Subcutaneous abdominal adipose tissue (tissue), 5 donors: ENCODE measurements at regions not wholly inside any gene's neighbourhood (a gene's known extent, or its start where the extent isn't known, plus 50 kb on each side); places are given as distances from the start of the nearest gene placed in this dataset.
A peak's percentile ranks its signal among the peaks of the same experiment; 100 is the strongest.

Experiments
- H3K27ac ChIP-seq: one replicate; pipeline ENCODE4 v1.7.0; 2013; ENCODE audit warnings: low read depth, mild to moderate bottlenecking, inconsistent platforms, low read length, moderate library complexity
- H3K27me3 ChIP-seq, 5 donors: one replicate each; pipeline ENCODE4 v1.7.0; 2013; ENCODE audit warnings: low read length in 5 of 5, inconsistent platforms in 1 of 5; ENCODE audit not compliant: control insufficient read depth in 5 of 5, insufficient read depth in 4 of 5
- H3K36me3 ChIP-seq, 5 donors: one replicate each; pipeline ENCODE4 v1.7.0; 2013; ENCODE audit warnings: low read length in 5 of 5; ENCODE audit not compliant: control insufficient read depth in 5 of 5, insufficient read depth in 5 of 5
- H3K4me1 ChIP-seq, 5 donors: one replicate each; pipeline ENCODE4 v1.7.0; 2013; ENCODE audit warnings: low read length in 5 of 5, mild to moderate bottlenecking in 3 of 5, moderate library complexity in 1 of 5; ENCODE audit not compliant: control insufficient read depth in 5 of 5, insufficient read depth in 5 of 5
- H3K4me3 ChIP-seq, 5 donors: one replicate each; pipeline ENCODE4 v1.7.0; 2013; ENCODE audit warnings: low read length in 5 of 5, low read depth in 1 of 5
- H3K9ac ChIP-seq, 5 donors: one replicate each; pipeline ENCODE4 v1.7.0; 2013; ENCODE audit warnings: low read length in 5 of 5, mild to moderate bottlenecking in 4 of 5, moderate library complexity in 3 of 5
- H3K9me3 ChIP-seq, 5 donors: one replicate each; pipeline ENCODE4 v1.7.0; 2013; ENCODE audit warnings: low read length in 5 of 5; ENCODE audit not compliant: control insufficient read depth in 5 of 5
- donor health status: healthy.
- donor health status: healthy.
- donor health status: healthy.
- donor health status: healthy.
- donor health status: healthy.

DNA sequence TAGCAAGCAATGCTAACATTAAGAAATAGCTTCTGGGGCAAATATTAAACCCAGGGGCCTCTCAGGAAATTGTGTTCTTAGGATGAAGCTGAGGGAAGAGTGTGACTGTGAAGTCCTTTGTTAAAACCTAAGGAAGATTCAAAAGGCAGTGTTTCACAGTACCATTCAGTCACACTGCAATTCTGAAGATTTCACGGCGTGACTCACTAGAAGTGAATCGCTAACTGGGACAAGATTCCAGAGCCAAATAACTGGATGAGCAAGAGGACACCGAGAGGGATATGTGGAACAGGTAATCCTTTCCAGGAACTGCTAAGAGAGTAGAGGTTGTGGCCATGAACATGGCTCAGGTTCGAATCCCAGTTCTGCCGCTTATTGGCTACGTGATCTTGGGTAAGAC, 61.8 kb upstream of the SMAD3 start:
- no peak overlapping the region for H3K27ac ChIP-seq
- no peak overlapping the region for H3K4me3 ChIP-seq
- H3K27me3 ChIP-seq, result no peaks in the 10 kb centered on the region
- peaks cover 0 to 2% (median 0%) of the 10 kb centered on the region in 5 donors for H3K9me3 ChIP-seq
- no peak overlapping the region for H3K9ac ChIP-seq
- peaks cover 0 to 5% (median 0%) of the 10 kb centered on the region in 5 donors for H3K4me1 ChIP-seq
- no peaks in the 10 kb centered on the region for H3K36me3 ChIP-seq

DNA sequence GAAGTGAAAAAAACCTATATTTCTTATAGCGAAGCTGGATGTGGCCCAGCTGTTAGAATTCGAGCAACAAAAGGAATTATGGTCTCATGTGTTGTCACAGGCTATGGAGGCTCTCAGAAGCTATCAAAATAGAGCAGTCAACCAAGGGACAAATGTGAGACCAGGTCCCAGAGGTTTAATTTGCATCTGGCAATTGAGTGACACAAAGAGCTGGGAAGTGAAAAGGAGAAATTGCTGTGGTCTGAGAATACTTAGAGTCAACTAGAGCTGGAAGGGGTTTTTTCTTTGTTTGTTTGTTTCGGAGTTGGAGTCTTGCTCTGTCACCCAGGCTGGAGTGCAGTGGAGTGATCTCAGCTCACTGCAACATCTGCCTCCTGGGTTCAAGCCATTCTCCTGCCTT, 61.3 kb upstream of the SMAD3 start:
- Histone ChIP-seq H3K4me1 (peaks cover 0 to 5% (median 0%) of the 10 kb centered on the region in 5 donors), H3K4me3 (no peak overlapping the region), H3K9ac (no peak overlapping the region), H3K27me3 (no peaks in the 10 kb centered on the region), H3K36me3 (no peaks in the 10 kb centered on the region), H3K9me3 (no peaks in the 10 kb centered on the region), H3K27ac (no peak overlapping the region)

DNA sequence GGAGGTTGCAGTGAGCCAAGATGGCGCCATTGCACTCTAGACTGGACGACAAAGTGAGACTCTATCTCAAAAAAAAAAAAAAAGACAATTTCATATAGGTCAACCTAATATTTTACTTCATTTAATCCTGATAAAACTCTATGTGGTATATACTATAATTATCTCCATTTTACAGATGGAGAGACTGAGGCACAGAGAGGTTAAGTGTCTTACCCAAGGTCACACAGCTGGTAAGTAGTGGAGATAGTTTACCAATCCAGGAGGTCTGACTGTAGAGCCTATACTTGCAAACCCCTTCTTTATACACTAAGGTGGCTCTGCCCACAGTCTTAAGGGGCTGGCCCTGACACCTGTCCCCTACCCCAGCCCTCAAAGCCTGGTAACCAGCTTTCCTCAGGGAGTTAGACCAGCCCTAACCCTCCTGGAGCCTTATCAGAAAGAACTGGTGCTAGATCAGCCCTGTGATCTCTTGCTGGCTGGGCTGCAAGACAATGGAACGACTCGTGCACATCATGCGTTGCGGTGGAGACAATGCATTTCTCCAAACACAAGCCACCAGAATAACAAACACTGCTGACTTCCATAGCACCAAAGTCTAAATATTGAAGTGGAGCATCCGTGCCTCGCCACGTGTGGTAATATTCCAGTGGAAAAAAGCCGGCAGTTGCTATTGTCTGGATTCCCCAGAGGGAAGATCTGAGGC, 60.0 kb upstream of the SMAD3 start:
- Histone ChIP-seq H3K9me3 (no peaks in the 10 kb centered on the region), H3K9ac (no peak overlapping the region), H3K27ac (no peak overlapping the region), H3K4me3 (no peak overlapping the region), H3K4me1 (peaks cover 0 to 5% (median 0%) of the 10 kb centered on the region in 5 donors), H3K27me3 (no peaks in the 10 kb centered on the region), H3K36me3 (no peaks in the 10 kb centered on the region)

DNA sequence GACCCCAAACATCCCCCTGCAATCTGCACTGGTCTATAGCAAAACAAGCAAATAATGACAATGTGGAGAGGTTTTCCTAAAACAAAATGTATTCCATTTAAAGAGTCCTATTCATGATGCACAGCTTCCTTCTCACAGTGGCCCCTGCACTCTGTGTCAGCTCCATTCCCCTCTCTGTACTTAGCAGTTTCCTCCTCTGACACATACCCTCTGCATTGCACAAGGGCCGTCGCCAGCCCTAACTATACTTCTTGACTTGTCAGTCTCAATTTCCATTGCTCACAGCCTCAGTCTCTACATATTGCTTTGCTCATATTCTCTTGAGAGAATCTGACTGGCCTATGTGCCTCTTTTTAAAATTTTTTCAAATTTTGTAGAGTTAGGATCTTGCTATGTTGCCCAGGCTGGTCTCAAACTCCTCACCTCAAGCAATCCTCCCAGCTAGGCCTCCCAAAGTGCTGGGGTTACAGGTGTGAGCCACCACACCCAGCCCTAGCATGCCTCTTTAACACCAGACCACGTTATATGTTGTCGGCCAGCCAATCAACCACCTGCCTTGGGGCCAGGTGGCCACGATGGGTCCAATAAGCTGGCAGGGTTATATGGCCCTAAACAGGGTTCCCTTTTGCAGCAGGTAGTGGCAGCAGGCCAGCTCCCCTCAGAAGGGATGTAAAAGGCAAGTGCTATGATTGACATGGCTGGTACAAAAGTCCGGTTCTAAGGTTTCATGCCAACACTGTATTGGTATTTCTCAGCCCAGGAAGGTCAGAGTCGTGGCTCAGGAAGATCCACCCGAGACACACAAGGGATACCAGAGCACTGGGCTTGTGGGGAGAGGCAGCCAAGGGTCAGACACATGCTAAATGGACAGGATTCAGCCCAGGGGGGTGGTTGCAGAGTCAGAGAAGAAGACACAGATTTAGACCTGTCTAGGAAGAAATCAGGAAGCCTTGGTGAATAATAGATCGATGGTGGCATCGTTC, 59.0 kb upstream of the SMAD3 start:
- Histone ChIP-seq H3K9ac (no peak overlapping the region), H3K36me3 (no peaks in the 10 kb centered on the region), H3K27ac (no peak overlapping the region), H3K9me3 (no peaks in the 10 kb centered on the region), H3K27me3 (no peaks in the 10 kb centered on the region), H3K4me1 (peaks cover 0 to 5% (median 0%) of the 10 kb centered on the region in 5 donors), H3K4me3 (no peak overlapping the region)

DNA sequence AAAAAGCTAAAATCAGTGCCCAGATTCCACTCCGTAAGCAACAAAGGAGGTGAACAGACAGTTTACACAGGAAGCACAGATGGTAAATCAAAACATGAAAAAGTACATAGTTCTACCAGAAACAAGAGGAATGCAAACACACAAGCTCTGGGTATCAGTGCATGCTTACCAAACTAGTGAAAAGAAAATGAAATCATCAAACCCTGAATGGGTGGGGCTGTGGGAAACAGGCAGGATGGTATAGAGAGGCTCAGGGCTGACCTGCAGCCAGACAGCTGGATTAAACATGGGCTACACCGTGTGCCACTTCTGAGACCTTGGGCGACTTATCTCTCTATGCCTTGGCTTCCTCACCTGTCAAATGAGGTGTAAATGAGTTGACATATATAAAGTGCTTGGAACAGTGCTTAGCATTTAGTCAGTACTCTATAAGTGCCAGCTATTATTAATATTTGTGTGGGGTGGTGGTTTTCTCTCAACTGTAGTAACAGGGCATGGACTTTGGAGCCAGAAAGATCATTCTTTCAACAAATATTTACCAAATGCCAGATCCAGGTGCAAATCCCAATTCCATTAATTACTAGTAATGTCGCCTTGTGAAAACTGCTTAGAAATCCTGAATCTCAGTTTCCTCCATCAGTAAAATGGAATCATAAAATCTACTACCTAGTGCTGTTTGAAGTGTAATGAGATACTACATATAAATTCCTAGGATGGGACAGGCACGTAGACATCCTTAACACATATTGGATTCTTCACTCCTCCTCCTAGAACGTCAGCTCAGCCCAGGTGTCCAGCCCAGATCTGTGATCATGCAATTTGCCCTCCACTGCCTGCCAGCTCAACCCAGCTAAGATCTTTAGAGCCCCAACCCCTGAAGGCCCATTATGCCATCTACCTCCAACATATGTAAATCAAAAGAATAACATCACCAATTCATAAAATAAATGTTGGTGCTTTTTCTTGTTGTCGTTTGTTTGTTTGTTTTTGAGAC, 55.5 kb upstream of the SMAD3 start:
- Histone ChIP-seq H3K9ac (no peak overlapping the region), H3K27me3 (no peaks in the 10 kb centered on the region), H3K4me3 (no peak overlapping the region), H3K4me1 (peaks cover 0 to 23% (median 5%) of the 10 kb centered on the region in 5 donors), H3K27ac (no peak overlapping the region), H3K9me3 (no peaks in the 10 kb centered on the region), H3K36me3 (no peaks in the 10 kb centered on the region)

DNA sequence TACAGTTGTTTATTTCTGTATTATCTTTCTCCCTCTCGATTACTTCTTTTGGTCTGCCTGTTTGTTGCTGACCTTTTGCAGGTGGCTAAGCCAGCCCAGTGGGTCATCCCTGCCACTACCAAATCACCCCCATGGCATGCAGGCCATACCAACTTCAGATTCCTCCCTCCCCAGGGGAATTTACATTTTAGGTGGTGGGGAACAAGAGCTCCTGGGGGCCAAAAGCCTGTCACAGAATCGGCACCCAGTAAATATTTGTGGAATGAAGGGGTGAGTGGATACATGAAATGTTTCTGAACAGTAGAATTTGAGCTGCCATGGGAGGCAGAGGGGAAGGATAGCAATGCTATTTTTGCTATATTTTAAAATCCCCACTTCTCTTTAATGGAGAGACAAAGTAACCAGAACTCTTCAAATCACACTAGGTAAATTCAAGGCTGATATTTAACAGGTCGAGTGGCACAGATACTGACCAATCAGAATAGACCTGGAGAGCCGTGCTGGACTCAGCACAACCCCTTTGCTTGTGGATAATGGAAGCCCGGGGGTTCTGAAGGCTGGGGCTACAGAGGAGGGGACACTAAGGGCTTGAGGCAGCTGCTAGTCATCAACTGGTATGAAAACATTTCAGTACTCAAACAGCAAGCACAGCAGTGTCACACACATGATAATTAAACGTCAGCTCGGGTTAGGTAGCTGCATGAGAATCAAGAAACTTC, 54.3 kb upstream of the SMAD3 start:
- Histone ChIP-seq H3K27ac (no peak overlapping the region), H3K9me3 (no peaks in the 10 kb centered on the region), H3K9ac (no peak overlapping the region), H3K36me3 (no peaks in the 10 kb centered on the region), H3K27me3 (no peaks in the 10 kb centered on the region), H3K4me3 (no peak overlapping the region), H3K4me1 (peaks cover 0 to 18% (median 5%) of the 10 kb centered on the region in 5 donors)

DNA sequence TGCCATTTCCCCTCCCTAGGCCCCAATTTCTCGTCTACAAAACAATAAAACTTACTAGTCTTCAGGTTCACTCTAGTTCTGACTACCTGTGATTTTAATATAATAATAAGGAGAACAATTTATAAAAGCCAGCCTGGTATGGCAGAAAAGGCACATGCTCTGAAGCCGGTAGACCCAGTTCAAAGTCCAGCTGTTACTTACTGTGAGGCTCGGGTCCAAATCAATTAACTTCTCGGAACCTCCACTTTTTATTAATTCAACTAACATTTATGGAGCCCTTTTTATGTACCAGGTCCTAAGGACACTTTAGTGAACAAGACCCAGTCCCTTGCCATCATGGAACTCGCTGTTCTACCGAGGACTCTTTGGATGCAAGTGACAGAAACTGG, 53.8 kb upstream of the SMAD3 start:
- no peaks in the 10 kb centered on the region for H3K27me3 ChIP-seq
- H3K36me3 ChIP-seq, result no peaks in the 10 kb centered on the region
- H3K27ac ChIP-seq, result no peak overlapping the region
- no peak overlapping the region for H3K9ac ChIP-seq
- H3K9me3 ChIP-seq, result no peaks in the 10 kb centered on the region
- no peak overlapping the region for H3K4me3 ChIP-seq
- peaks cover 0 to 21% (median 5%) of the 10 kb centered on the region in 5 donors for H3K4me1 ChIP-seq

DNA sequence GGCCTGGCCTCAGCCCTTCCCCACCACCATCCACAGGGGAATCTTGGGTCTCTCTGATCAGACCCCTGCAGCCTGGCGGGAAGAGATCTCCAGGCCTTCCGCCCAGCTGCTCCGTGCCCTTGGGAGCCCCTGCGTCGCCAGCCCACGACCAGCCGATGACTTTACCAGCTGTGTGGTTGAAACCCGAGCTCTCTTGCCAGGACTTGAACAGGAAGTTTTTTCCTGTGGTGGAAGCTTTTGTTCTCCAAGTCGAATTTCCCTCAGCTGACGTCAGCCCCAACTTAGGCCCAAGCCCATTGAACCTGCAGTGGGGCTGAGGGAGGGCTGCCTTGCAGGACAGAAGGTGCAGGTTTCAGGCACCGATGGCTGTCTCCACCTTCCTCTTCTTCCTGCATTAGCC, 51.7 kb upstream of the SMAD3 start:
- no peak overlapping the region for H3K4me3 ChIP-seq
- H3K4me1 ChIP-seq, result peaks cover 0 to 35% (median 5%) of the 10 kb centered on the region in 5 donors
- H3K9me3 ChIP-seq, result no peaks in the 10 kb centered on the region
- H3K27ac ChIP-seq, result peak overlapping the region; percentile 23
- no peaks in the 10 kb centered on the region for H3K27me3 ChIP-seq
- no peak overlapping the region for H3K9ac ChIP-seq
- H3K36me3 ChIP-seq, result no peaks in the 10 kb centered on the region
